Middle frontal gyrus (tissue), 1 donor: ENCODE measurements at regions not wholly inside any gene's neighbourhood (a gene's known extent, or its start where the extent isn't known, plus 50 kb on each side); places are given as distances from the start of the nearest gene placed in this dataset.

Source experiments
- DNase-seq: peaks from one replicate; pipeline ENCODE4 v3.0.0-alpha.2; 2015; ENCODE audit warnings: low spot score; ENCODE audit errors: extremely low spot score

DNA sequence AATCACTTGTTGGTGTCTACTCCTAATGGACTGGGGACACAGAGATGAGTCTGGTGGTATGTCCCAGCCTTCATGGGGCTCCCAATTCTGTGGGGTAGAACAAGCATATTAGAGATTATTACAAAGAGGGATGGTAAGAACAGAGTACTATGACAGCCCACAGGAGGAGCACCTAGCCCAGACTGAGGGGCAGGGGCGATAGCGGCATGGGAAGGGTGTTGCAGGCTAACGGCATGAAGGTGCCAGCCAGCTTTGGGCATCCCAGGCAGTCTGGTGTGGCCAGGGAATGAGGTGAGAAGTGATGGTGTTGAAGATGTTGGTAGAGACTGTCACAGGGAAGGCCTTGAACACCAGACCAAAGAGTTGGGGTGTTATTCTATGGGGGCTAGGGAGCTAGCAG is 280.0 kb downstream of the RPS24 start:
- DNase-seq, result no peak

DNA sequence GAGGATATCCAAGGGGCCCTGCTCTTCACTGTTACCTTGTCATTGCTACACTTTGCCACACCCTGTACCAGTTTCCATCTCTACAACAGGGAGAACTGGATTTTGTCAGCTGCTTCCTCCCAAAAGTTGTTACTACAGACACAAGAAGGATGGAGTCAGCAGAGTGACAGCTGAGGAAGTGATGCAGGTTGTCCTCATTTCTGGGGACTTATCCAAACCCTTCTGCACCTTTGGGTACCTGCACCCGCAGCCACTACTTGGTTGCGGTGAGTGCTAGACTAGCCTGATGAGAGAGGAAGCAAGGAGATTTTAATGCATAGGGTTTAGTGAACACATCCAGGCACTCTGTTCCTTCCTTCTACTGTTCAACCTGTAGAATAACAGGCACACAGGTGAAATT is 281.0 kb downstream of the RPS24 start:
- no peak for DNase-seq

DNA sequence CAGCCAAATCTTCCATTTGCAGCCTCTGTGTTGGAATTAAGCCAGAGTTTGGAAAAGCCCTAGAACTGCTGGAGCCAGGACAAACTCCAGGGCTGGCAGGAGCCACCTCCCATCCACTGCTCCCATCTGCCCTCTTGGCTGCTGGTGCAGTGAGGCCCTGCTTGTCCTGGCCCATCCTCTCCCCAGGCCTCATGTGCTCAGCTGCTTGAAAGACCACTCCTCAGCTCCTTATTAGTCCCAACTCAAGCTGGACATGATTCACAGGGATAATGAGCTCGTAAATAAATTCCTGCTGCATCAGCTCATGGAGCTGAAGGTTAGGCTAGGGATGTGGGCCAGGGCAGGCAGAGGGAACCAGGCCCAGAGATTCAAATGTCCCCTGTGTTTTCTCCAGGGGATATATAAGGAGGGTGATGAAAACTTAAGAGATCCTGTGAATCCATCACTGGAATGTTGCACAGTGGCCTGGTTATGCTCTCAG is 282.8 kb downstream of the RPS24 start:
- no peak for DNase-seq

DNA sequence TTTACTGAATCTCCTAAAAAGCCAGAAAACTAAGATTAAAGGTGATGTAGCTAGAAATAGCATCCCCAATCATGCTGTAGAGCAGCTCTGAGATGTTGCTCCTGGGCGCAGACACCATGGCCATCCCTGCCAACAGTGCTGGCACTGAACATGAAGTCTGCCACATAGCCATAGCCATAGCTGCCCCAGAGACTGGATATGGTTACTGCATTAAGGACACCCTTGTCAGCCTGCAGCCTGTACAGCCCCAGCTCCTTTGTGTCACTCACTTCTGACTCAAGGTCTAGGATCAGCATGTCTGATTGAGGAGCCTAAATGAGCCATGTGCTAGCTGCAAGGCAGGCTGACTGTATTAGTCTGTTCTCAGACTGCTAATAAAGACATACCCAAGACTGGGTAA is 284.6 kb downstream of the RPS24 start:
- DNase-seq, result no peak

DNA sequence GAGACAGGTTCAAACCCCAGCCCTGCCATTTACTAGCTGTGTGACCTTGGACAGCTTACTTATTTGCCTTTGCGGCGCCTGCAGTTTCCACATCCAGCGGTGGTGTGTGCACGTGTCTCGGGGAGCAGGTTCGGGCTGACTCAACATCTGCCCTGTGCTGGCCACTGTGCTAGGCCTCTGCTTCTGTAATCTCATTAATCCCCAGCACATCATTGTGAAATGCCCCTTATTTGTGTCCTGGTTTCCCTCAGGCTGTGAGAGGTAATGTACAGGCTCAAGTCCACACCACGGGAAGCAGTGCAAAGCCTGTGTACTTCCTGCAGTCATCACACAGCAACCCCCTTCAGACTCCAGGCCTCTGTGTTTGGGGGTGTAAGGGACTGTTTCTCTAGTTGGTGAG is 285.7 kb downstream of the RPS24 start:
- DNase-seq, result no peak

DNA sequence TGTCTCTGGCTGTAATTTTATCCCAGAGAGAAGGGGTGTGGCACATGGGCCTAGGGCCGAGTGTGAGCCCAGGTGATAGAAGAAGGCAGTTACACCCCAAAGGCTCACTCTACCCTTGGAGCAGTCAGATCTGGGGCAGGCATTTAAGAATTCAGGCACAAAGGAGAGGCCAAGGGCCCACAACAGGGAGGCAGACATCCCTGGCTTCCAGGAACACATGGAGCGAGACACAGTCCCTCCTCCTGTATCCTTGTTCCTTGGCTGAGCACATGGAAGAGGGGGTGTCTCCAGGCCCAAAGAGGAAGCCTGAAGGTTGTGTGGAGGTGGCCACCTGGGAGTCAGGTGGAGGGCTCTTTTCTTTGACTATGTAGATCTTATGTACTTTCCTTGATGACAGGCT is 286.2 kb downstream of the RPS24 start:
- no peak for DNase-seq

DNA sequence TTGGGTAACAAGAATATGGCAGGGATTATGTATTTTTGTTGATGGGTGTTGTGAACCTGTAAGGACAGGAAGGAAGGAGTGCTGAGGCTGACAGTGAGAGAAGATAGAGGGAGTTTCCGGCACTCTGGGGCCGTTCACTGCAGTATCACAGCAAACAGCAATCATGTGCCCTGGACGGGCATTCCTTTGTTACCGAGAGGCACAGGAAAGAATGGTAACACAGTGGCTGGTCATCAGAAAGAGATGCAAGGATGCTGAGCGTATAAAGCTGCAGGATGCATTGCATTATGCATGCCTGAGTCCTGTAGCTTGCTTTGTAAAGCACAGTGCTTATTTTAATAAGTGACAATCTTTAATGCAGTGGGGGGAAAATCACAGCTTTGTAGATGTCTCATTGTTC is 286.8 kb downstream of the RPS24 start:
- no peak for DNase-seq

DNA sequence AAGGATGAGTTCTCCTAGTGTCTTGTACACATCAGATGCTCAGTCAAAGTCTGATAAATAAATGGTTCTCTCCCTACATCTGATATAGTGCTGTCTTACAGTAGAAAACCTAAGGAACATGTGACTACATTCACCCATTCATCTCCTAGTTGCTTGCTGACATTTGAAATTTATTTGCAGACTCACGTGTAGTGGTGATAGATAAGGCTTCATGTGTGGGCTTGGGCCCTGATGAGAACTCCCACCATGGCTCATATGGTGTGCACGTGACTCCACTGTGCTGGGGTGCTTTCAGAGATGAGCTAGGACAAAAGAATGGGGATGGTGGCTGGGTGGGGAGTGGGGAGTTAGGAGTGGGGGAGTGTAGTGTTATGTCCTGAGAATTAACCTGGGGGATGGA is 287.3 kb downstream of the RPS24 start:
- no peak for DNase-seq

DNA sequence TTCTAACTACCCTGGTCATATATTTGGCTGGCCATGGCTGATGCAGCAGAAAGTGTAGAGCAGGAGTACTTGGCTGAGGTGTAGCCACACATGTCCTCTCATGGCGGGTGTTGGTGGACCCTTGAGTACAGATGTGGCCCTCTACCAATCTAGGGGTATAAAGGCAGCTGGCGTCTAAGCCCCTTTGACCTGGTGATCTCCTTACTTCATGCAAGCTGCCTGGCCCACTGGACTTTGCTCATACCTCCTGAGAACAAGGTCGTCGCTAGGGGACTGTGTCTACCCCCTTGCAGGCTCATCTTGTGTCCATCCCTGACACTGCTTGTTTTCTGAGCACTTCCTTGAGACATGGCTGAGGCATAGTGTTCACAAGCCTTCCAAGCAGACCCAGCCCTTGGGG is 287.8 kb downstream of the RPS24 start:
- DNase-seq, result no peak

DNA sequence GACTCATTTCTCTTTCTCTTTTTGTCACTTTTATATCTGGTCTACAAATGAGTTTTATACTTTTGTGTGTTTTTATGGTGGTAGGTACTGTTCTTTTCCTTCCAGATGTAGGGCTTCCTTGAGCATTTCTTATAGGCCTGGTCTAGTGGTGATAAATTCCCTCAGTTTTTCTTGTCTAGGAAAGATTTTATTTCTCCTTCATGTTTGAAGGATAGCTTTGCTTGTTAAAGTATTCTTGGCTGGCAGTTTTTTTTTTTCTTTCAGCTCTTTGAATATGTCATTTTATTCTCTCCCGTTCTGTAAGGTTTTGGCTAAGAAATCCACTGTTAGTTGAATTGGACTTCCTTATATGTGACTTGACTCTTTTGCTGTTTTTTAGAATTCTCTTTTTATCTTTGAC is 292.7 kb downstream of the RPS24 start:
- DNase-seq, result no peak

DNA sequence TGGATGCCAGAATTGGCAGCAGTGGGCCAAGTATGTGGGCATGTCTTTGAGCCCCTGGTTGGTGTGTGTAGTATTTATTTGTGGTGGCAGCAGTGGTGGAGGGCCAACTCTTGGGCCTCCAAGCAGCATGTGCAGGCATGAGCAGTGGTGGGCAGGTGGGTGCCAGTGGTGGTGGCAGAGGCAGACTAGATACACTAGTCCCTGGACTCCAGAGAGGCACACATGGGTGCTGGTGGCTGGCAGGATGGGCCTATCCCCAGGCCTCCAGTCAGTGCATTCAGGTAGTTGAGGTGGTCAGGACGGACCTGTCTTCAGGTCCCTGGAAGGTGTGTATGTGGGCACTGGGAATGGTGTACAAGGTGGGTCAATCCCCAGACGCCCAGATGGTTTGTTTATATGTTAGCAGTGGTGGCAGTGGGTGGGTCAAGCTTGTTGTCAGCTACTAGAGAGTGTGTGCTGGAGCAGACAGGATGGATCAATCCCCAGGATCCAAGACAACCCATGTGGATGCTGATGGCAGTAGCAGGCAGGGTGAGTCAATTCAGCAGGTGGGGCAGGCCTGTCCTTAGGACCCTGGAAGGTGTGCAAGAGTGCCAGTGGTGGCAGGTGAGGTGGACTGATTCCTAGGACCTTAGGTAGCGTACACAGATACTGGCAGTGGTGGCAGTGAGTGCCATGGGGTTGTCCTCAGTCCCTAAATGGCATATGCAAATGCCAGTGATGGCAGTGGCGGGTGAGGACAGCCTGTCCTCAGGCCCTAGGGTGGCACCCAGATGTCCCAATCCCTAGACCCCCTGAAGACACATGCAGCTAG is 294.3 kb downstream of the RPS24 start:
- no peak for DNase-seq

DNA sequence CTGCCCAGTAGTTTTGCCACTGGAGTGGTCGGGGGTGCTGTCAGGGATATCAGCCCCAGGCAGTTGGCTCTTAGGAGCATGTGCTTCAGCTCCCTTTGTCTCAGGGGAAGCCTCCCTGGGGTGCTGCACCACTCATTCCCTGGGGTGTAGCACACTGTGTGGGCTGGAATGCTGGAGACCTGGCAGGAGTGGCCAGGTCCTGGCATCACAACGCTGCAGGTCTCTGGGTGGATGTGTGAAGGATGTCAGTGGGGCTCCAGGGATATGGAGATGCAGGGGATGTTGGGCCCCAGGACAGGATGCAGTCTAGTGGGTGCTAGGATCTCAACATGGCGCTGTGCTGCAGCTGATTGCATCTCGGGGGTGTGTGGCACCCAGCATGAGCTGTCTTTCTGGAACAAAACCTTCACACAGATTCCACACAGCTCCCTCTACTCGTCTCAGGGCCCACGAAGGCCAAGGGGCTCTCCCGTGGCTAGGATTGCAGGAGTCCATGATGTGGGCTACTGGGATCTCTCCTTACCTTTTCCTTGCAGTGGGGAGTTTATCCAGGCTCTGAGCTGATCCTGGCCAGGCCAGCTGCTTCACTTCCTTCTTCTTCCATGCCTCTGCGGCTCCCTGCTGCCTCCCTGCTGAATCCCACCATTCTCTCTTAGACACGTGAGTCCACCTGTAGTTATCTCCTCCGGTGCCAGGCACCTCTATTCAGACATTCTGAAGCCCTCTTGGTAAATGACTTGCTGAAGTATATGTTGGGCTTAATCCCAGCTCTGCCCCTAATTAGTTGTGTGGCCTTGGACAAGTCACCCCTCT is 295.1 kb downstream of the RPS24 start:
- no peak for DNase-seq

DNA sequence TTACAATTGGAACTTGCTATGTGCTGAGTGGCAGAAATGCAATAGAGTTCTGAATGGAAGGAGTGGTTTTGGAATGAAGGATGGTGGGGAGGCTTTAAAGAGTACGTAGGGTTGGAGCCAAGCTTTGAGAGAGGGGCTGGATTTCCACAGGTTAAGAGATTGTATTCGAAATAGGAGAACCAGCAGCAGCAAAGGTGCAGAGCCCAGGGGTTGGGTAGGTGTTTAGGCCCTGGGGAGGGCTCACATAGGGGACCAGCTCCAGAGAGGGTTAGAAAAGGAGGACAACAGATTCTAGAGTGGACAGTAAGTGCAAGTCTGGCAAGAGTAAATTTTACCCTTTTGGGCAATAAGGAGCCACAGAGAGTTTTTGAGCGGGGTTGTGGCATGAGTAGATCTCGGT is 297.2 kb downstream of the RPS24 start:
- no peak for DNase-seq

DNA sequence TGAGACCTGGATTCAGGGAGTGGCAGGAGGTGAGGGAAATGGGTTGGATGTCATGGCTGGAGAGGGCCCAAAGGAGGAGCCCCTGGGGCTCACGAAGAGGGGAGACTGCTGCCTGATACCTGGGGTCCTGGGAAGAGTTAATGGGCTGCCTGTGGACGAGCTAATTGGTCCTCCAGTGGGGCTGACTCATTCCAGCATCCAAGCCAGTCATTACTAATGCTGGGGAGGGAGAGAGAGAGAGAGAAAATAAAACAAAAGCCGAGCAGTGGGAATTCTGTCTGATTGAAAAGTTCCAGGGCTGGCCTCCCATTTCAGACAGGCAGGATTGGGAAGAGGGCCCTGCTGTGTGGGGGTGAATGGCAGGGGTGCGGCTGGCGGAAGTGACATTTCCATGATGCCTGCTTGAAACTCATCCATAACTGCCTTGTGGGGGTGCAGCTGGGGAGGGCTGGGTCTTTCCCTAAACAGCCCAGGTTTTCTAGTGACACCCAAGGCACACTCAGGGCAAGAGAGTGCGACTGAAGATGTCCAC is 297.8 kb downstream of the RPS24 start:
- DNase-seq, result no peak

DNA sequence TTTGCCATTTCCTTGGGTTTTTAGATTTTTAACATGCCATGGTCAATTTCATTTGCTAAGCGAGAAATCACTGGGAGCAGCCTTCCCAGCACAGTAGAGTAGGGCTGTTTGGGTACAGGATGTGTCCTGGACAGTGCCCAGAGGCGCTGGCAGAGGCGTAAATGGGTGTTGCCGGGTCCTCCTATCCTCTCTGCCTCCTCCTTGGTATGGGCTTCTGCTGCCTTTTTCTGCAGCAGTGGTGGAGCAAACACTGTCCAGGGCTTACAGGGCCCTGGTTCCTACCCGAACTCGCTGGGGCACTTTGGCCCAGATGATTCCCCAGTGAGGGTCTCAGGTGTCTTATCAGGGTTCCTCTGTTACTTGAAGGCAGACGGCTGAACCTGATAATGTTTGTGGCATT is 298.3 kb downstream of the RPS24 start:
- no peak for DNase-seq

DNA sequence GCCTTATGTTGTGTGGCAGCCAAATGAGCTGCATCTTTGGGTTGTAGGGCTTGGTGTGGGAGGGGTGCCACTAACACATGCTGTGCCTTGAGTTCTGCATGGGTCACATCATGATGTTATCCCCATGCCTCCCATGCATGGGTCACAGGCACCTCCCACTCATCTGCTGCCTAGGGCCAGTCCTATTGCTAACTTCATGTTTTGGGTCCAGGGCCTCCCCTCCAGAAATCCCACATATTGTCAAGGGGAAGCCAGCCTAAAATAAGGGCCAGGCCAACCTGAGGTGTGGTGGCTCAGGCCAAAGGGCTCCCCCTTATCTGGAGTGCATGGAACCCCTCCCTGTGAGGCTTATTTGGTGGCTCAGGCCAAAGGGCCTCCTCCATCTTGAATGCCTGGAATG is 299.0 kb downstream of the RPS24 start:
- no peak for DNase-seq

DNA sequence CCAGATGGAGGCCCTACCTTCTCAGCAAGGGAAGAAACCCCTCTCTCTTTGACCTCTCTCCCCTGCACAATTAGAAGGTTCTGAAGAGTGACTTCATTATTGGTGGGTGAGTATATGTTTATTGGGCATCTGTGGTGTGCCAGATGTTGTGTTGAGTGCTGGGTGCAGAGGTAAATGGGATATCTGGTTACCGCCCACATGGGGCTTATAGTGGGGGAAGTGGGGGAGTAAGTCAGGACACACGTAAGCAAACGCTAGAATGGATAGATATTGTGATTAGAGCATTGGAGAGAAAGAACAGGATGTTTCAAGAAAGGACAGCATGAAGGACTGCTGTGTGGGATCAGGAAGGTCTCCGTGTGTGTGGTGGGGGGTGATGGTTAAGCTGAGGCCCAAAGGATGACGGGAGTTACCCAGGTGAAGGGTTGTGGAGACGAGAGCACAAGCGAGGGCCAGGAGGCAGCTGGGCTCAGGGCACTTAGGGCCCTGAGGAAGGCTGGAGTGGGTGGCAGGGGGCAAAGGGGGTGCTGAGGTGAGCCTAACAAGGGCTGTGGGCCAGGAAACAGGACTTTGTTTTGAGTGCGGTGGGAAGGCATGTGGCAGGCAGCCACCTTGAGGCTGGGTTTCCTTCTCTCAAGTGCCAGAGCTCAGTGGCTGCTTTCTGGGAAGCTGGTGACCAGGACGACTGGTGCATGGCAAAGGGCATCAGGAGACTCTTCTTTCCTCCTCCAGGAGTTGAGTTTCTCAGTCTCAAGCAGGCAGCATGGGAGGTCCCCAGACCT is 299.9 kb downstream of the RPS24 start:
- no peak for DNase-seq

DNA sequence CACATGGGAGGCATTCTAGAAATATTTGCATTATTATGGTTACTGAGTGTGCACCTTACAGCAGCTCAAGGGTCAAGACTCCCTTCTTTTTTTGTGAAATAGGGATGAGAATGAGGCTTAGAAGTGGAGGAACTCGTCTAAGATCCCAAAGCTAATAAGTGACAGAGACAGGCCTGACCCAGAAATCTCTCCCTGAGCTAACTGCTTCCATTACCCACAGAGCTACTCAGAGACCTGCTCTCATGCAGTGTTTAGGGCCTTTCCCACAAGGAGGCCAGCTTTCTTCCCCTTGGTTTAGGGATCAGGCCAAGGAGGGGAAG is 301.7 kb downstream of the RPS24 start:
- DNase-seq, result no peak

DNA sequence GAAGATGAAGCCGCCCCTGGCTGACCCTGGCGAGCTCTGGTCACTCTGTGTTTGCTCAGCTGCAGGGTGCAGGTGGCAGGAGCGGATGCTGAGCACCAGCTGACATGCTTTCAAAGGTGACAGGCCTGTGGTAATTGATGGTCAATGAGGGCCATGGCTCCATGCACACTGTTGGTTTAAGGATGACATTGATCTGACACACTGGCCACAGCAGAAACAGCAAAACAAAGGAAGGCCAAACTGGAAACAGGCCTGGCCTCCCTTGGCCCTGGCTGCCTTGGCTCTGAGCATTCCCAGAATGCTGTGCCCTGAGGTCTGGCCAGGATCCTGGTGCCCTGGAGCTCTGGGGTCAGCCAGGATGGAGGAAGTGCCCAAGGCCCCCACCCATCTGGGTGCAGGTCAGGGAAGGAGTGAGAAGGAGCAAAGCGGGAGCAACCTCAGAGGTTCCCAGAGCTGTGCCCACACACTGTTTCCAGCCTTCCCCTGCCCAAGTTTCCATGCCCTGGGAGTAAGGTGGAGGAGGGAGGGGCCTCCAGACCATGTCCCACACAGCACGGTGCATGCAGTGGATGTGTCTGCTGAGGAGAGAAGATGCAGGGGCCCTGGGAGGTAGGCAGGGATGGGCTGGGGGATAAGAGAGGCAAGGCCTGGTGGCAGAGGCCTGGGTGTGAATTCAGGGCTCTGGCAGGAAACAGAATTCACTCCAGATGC is 302.2 kb downstream of the RPS24 start:
- DNase-seq, result no peak

DNA sequence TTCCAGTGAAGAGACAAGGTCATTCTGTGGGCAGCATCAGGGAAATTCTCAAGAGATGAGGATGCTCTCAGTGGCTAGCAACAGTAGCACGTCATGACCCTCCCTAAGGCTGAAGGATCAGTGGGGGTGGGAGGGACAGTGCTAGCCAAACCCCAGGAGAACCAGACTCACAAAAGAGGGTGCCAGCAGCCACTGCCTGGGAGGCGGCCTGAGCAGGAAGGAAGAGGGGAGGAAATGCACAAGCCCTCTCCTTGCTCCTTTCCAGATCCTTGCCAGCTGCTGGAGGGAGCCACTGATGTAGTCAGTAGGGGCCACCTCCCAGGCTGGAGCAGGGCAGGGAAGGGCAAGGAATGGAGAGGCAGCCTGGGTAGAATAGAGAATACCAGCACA is 302.7 kb downstream of the RPS24 start:
- no peak for DNase-seq

DNA sequence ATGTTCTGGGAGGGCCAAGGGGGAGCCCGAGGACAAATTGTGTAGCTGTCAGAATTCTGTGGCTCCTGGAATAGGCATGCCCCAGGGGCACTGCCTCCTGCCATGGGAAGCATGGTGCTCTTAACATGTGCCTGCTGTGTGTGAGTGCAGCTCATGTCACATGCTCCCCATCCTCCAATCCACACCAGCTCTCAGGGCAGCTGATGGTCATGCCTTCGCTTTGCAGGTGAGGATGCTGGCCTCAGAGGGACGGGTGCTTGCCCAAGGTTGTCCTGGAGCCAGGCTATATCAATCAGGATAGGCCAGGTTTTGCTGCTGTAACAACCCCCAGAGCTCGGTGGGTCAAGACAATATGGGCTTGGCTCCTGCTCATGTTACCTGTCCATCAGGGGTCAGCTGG is 303.4 kb downstream of the RPS24 start:
- no peak for DNase-seq
